Fibroblast of skin of back (primary cell): ENCODE measurements at regions not wholly inside any gene's neighbourhood (a gene's known extent, or its start where the extent isn't known, plus 50 kb on each side); places are given as distances from the start of the nearest gene placed in this dataset.

Experiments
- DNase-seq: peaks from one replicate; pipeline ENCODE4 v3.0.0-alpha.2; 2013

DNA sequence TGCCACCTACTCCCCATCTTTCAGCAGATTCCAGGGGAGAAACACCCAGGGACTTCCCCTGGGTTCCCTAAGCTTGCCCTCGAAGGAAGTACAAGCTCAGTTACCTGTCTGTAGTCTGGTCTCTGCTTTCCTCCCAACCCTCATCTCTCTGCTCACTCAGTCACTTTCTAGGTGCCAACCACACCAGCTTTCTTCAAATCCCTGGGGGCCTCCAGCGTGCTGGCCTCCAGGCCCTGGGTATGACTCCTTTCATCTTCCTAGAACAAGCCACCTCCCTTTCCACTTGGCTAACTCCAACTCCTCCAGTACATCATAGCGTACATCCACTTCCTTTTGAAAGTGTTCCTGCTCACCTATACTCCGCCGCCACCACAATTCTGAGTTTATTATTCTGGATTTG is 222.6 kb downstream of the SNX18 start:
- no peak for DNase-seq

GRCh38 chr5:54739371-54739770 is 221.8 kb downstream of the SNX18 start:
- DNase-seq, result peak; percentile 50

- no peak for DNase-seq
Measured at GRCh38 chr5:54738973-54739367, 221.4 kb downstream of the SNX18 start.

DNA sequence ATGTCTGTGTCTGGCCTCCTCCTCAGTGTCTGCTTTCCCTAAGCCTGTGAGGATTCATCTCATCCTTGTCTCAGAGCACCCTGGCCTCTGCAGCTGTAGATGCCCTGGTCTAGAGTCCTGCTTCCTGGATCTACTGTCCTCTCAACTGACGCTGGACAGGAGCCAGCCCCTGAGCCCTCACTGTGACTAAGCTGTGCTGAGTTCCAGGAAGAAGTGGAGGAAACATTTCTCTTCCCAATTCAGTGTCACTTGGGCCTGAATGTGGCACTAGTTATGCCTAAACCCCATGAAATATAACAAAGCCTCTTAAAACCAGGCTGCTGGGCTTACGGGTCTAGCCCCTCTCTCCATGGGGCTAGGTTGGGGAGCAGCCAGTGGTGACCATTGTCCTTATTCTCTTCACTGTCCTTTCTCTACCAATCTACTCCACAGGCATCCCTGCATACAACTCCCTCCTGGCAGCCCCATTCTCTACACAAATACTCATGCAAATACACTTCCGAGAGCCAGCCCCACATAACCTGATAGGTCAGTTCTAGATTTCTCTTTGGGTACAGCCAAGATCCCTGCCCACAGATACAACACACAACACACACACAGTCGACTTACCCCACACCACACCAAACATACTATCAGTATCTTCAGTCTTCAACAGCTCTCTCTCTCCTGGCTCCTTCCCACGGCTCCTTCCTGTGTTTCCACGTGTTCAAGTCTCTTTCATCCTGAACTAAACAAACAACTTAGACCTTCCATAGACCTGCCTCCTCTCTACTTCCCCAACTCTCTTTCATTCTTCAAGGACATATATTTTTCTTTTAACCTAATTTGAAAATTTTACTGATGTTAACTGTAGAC is 220.8 kb downstream of the SNX18 start:
- peak; percentile 69 for DNase-seq

DNA sequence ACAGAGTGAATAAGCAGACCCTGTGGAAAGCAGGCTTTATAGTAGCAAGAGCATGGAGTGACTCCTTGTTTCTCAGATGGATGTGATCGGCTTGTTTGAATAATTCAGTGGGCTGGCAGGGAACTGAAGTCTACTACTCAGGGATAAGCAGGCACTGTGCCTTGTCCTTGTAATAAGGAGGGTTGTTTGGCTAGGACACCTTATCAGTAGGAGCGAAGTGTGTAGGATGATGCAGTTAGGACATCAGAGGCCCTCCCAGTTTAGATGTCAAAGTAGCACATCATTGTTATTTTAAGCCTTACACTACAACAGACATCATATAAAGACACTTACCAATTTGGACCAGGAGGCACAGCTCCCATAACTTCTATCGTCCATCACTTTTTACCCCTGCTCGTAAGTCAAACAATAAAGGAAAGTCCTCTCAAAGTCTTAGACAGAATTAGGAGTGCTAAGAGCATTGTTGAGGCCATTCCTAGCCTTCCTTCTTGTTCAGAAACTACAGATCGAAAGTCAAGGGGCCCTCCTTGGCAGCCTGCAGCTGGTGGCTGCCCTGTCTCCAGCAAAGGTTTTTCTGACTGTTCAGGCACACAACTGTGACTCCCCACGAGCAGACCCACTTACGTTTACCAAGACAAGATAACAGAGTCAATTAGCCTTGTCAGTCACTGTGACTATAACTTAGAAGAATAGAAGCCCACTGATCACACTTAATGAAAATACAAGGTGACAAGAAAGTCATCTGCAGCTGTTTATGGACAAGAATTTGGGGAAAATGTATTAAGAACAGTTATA is 218.6 kb downstream of the SNX18 start:
- no peak for DNase-seq

GRCh38 chr5:54733101-54733500 is 215.5 kb downstream of the SNX18 start:
- DNase-seq, result no peak

GRCh38 chr5:54732108-54732507 is 214.5 kb downstream of the SNX18 start:
- no peak for DNase-seq

DNA sequence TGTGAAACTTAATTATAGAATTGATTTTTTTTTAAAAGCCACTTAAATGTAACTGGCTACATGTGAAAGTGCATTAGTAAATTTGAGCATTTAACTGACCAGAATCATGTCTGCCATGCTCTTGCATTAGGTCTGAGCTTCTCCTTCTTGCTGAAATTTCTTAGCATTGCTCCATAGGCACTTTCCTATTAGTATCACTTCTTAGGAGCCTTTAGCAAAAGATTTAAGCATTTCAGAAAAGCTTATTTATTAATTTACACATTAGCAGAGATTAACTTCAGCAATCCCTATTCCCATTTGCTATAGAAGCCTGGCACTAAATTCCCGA is 211.0 kb downstream of the SNX18 start:
- DNase-seq, result no peak

DNA sequence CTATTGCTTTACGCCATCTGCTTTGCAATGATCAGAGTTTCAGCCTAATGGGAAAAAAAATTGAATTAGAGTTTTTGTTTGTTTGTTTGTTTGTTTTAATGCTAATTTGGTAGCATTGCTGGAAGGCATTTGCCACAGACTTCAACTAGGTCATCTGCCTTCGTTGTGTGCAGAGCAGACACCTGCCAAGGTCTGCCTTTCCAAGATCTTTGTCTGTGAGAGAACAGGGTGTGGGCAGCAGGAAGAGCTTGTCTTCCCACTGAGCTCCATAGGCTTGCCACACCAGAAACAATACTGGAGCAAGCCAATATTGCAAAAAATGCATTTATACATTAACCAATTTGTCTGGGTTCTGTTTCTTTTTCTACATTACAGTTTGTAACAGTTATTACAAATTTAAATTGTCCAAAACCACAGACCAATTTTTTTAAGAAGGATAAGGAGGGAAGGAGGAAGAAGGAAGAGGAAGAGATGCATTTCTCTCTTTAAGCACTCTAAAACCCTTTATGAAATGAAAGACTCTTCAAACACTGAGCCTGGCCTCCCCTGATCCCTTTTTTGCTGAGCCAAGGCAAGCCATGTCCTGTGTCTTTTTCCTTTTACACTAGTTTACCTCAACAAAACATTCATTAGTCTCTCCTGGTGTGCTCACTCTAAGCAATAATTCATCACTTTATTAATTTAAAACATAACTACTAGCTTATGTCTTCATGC is 210.5 kb downstream of the SNX18 start:
- DNase-seq, result no peak

- DNase-seq, result peak; percentile 37
Measured at GRCh38 chr5:54725391-54726280, 208.1 kb downstream of the SNX18 start.

GRCh38 chr5:54722846-54723433 is 205.4 kb downstream of the SNX18 start:
- DNase-seq, result peak; percentile 79

DNA sequence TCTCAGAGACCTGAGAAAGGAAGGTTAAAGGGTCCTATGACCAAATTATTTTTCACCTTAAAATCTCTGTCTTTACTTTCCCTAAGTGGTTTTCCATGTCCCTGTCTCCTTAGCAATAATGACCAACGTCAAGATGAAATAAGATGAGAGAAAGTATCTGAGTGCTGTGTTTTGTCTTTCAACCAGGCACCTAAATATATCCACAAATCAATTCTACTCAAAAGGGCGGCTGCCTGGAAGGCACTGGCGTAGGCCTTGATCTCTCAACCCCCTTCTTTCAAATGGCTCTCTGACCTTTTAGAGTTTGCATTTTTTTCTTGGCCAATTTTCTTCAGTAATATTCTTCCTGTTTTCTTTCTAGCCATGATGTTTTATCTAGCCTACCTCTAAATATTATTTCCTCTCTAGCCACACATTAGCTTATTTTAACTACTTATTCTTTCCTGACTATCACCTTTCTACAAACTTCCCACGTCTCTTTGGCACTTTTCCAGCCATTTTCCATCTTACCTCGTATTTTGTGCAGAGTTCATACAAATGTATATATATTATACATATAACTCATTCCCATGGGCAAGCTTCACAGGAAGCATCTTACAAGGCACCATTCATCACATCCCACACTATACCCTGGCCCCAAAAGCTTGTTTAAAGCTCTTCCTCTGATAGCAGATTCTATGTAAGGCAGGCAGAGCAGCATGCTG is 204.5 kb downstream of the SNX18 start:
- no peak for DNase-seq

- DNase-seq, result no peak
Measured at GRCh38 chr5:54721116-54721515, 203.6 kb downstream of the SNX18 start.

DNA sequence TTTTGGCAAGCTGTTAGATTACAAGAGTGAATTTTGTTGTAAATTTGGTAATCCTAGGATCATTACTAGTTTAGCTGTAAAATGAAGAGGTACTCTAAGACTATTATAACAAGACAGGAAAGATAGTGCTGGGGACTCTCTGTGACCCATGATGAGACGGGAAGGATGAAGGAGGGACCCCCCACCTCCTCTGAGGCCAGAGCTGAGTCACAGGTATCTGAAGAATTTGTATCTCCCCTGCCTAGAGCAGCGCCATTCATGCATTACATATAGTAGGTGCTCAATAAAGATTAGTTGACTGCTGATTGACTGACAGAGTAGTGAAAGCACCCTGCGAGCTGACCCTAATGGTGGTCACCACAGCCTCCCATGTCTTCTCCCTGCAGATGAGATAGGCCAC is 202.8 kb downstream of the SNX18 start:
- DNase-seq, result peak; percentile 63

DNA sequence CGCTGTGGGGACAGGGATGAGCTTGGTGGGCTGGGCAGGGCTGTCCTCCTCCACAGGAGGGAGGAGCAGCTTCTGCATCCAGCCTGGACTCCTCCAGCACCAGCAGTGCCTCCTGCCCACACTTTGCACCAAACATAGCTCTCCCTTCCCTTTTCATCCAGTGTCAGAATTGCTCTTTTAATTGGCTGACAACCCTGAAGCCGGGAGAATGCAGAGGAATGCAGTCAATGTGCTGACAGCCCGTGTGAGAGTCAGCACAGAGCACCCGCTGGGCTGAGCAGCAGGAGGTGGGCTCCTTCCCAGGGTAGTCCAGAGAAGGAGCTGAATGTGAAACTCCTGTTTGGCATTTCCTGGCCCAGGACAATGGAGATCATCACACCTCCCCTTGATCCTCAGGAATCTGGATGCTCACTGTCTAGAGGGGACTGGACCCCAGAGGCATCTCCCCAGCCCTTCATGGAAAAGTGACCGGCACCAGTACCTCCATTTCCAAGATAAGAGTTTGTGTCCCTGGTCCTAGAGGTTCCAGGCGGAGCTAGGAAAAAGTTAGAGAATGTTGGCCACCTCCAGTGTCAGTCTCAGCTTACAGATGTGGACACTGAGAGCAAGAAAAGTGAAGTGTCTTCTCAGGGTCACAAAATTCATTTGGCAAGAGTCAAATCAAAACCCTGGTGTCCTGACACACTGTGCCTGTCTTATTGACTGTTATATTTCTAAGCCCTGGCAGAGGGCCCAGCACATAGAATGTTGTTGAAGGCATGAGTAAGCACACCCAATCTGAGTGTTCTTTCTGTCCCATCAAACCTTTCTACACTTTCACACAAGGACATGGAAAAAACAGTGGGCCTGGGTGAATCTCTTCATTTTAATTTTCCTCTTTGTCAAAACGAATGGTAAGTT is 202.1 kb downstream of the SNX18 start:
- peak; percentile 95 for DNase-seq

DNA sequence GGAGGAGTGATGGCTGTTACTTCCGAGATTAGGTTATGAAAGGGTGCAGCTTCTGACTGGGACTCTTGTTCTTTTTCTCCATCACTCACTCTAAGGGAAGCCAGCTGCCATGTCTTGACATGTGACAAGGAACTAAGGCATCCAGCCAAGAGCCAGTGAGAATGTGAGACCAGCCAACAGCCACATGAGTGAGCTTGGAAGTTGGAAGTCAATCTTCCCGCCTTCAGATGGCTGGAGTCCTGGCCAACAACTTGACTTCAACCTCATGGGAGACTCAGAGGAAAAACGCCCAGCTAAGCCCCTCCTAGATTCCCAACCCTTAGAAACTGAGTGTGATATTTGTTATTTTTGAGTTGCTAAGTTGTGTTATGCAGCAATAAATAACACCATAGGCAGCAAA is 201.1 kb downstream of the SNX18 start:
- DNase-seq, result peak; percentile 67

- no peak for DNase-seq
Measured at GRCh38 chr5:54717870-54718269, 200.3 kb downstream of the SNX18 start.

GRCh38 chr5:54717459-54717858 is 199.9 kb downstream of the SNX18 start:
- DNase-seq, result no peak

- DNase-seq, result peak; percentile 43
Measured at GRCh38 chr5:54713923-54714581, 196.5 kb downstream of the SNX18 start.

DNA sequence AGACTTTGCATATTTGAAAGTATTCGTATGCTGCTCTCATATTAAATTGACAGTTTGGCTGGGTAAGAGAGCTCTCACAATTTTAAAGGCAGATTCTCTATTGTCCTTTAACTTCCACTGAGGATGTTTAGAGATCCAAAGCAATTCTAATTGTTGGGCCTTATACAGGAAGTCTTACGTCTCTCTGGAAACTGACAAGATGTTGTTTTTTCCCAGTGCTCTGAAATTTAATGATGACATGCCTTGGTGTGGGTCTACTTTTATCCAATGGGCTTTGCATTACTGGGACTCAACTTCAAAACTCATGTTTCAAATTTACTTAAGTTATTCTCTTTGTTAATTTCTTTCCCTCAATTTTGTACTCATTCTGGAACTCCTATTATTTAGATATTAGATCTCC is 191.5 kb downstream of the SNX18 start:
- DNase-seq, result no peak
